Activated CD8-positive, alpha-beta memory T cell treated with anti-CD3 and anti-CD28 coated beads for 24 hours (primary cell): ENCODE measurements at regions not wholly inside any gene's neighbourhood (a gene's known extent, or its start where the extent isn't known, plus 50 kb on each side); places are given as distances from the start of the nearest gene placed in this dataset.

ENCODE experiments used
- DNase-seq: peaks from one replicate; pipeline ENCODE4 v3.0.0-alpha.2; 2020

- no peak for DNase-seq
Measured at GRCh38 chr2:21650569-21650968, 526.8 kb downstream of the TDRD15 start.

- no peak for DNase-seq
Measured at GRCh38 chr2:21655136-21655535, 531.4 kb downstream of the TDRD15 start.

- DNase-seq, result no peak
Measured at GRCh38 chr2:21656330-21657075, 532.7 kb downstream of the TDRD15 start.

DNA sequence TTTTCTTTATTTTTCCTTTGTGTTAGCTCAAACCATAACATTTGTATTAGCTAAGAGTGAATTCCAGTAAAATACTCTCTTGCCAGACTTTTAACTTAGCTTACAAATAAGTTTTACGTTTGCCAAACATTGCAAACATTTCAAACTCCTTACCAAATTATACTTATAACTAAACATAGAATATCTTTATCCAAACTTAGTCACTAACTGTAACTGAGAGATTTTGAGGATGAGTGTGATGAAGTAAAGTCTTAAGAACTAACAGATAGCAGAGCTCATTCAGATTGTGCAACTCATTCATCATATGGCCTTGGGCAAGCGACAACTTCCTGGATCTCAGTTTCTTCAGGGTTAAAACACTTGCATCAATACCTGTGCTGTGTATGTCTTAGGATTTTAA lies 533.7 kb downstream of the TDRD15 start:
- no peak for DNase-seq

- no peak for DNase-seq
Measured at GRCh38 chr2:21658269-21658668, 534.5 kb downstream of the TDRD15 start.

DNA sequence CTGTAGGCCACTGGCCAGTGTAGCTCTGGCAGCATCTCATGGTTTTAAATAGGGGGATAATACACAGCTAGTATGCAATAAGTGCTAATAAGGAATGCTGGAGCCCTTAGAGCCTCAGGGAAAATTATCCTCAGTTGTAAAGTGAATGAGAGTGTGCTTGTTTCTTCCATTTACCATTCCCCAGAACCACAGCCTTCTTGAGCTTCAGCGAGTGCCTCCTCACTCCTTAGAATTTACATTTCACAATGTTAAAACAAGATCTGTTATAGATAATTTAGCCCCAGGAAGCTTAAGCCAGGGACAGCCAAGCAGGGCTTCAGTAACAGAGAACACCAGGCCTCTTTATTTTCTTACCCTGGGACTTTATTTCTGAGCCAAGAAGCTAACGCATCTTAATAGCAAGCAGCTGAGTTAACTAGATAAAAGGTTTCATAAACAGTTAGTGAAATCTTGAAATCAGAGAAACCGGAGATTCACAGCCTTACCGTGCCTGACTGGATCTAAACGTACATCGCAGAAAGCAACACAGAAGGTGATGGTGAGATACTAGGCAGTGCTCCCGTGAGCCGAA lies 535.2 kb downstream of the TDRD15 start:
- no peak for DNase-seq

DNA sequence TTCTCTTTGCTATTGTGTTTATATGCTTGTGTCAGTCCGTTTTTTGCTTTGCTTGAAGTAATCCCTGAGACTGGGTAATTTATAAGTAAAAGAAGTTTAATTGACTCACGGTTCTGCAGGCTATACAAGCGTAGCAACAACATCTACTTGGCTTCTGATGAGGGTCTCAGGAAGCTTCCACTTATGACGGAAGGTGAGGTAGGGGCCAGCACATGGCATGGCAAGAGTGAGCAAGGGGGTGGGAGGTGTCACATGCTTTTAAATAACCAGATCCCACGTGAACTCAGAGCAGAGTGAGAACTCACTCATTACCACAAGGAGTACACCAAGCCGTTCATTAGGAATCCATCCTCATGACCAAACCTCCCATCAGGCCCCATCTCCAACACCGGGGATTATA lies 540.3 kb downstream of the TDRD15 start:
- DNase-seq, result no peak

- no peak for DNase-seq
Measured at GRCh38 chr2:21667638-21668037, 543.9 kb downstream of the TDRD15 start.

GRCh38 chr2:21668078-21668710 lies 544.4 kb downstream of the TDRD15 start:
- DNase-seq, result no peak

DNA sequence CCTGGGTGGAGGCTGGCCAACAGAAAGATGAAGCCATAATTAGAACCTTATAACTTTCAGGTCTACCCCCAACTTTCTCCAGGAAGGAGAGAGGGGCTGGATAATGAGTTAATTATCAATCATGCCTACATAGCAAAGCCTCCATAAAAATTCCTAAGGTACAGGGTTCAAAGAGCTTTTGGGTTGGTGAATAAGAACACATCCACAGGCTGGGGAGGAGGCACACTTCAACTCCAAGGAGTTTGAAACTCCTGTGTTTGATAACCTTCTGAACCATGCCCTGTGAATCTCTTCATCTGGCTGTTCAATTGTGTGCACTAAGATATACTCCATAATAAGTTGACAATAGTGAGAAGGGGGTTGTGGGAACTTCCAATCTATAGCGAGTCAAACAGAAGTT lies 552.3 kb downstream of the TDRD15 start:
- no peak for DNase-seq

DNA sequence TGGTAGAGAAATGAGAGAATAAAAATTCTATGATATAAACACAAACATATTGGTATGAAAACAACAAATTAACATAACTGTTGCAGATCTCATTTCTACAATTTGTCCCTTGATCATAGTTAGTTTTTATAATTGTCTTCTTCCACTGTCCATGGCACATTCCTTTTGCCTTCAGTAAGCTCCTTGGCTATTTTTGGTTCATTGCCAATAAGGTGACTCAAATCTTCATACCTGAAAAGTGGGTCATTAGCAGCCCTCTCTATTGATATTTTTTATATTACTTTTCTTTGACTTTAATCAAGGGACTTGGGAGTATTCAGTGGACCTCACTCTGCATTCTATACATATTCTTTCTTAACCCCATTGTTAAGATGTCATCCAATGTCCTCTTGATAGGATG lies 552.9 kb downstream of the TDRD15 start:
- DNase-seq, result no peak

GRCh38 chr2:21683838-21684237 lies 560.1 kb downstream of the TDRD15 start:
- DNase-seq, result no peak

DNA sequence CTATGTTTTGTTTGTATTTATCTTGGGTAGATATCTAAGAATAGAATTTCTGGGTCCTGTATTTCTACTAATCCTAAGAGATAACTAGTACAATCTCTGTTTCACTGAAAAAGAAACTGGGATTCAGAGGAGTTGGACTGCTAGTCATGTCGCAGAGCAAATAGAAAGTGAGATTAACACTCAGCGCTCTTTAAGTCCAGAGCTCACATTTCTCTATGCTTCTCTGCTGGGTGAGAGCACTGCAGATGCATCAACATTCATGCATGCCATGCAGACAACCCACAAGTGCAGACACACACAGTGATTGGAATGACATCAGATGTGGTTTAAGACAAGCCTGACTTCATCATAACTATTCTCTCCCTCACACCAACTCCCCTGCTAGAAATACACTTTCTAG lies 563.8 kb downstream of the TDRD15 start:
- DNase-seq, result no peak

- DNase-seq, result no peak
Measured at GRCh38 chr2:21690005-21690404, 566.2 kb downstream of the TDRD15 start.

GRCh38 chr2:21693081-21693480 lies 569.3 kb downstream of the TDRD15 start:
- no peak for DNase-seq

DNA sequence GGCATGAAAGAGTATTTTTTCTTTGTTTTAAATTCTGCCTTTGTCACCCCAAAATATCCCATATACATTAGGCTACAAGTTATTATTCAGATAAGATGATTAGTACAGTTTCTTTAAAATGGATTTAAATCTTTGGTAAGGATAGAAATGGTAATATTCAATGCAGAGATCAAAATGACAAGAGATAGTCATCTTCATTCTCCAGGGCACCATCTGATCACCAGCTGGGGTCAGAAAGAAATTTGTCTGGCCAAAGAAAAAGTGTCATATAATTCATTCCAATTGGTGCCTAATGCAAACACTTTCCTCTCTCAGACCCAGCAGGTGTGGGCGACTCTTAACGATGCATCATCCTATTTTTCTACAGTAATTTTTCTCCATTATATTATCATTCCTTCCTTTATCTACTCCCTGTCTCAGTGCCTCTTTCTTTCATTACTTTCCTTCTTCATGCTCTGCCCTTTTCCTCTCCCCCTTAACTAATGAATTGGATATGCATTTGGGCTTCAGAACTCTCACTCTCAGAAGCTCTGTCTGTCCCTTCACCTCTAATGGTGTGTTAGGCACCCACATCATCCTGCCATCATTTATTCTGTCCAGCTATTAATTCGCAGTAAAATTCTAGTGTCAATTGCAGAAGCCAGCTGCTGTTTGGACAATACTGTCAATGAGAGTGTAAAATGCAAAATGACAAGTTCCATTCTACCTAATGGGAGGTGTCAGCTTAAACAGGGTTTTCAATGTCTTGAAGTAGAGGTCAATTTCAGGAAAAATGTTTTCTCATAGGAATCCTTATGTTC lies 570.5 kb downstream of the TDRD15 start:
- DNase-seq, result no peak

- no peak for DNase-seq
Measured at GRCh38 chr2:21696900-21697299, 573.1 kb downstream of the TDRD15 start.

- DNase-seq, result no peak
Measured at GRCh38 chr2:21700644-21701043, 576.9 kb downstream of the TDRD15 start.

DNA sequence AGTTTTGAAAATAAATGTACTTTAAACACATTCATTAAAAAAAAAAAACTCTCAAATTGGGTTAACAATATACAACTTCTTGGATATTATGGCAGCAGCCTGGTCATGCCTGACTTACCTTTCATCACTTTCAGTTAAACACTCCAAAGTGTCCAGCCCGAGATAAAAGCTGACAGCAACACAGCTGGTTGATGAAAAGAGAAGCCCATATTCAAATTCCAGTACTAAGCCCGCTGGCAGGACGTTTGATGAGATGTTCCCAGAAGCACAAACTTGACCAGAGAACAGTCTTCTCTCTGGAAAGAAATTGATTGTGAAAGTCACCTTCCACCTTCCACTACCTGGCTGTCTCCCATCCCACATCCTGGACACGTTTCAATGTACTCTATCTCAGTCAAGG lies 586.3 kb downstream of the TDRD15 start:
- no peak for DNase-seq

DNA sequence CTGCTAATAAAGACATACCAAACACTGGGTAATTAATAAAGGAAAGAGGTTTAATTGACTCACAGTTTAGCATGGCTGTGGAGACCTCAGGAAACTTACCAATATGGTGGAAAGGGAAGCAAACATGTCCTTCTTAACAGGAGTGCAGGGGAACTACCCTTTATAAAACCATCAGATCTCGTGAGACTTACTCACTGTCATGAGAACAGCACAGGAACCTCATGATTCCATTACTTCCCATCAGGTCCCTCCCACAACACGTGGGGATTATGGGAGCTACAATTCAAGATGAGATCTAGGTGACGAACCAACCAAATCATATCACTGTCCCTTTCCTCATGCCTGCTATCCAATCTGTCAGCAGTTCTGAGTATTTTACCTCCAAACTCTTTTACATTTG lies 586.7 kb downstream of the TDRD15 start:
- DNase-seq, result no peak

DNA sequence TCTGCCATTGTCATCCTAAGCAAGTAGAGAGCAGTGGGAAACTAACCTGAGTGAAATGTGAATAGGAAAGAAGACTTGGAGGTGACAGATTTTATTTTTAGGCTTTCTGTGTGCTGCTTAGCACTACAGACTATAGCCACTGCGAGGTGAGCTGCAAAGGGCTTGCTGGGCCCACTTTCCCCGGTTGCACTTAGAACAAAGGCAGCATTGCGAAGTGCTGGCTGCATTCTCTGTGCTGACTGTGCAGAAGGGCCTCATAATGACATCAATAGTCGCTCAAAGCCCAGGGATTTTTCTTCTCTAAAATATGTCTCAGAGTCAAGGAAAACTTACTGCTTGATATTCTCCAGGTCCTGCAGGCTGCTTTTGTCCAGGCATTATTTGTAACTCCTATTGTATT lies 592.1 kb downstream of the TDRD15 start:
- DNase-seq, result no peak

GRCh38 chr2:21727101-21727500 lies 603.3 kb downstream of the TDRD15 start:
- DNase-seq, result no peak

DNA sequence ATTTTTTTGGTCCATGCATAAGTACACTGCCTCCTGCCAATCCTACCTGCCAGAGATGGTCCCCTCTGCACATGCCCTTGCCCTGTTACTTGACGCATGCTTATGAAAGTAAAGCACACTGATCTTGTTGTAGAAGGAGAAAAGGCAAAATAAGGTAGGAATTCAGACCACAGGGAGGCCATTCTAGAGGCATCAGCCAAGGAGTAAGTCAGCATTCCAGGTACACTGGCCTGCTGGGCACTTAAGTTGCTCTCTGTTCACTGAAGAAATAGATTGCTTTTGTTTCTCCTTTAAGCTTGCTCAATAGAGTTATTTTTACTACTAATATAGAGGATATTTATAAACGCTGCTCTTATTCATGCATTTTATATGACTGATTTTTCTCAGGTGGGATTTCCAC lies 604.4 kb downstream of the TDRD15 start:
- DNase-seq, result no peak

- DNase-seq, result no peak
Measured at GRCh38 chr2:21730141-21730540, 606.4 kb downstream of the TDRD15 start.
